PC-9 (cell line): ENCODE measurements at regions not wholly inside any gene's neighbourhood (a gene's known extent, or its start where the extent isn't known, plus 50 kb on each side); places are given as distances from the start of the nearest gene placed in this dataset.

Source experiments
- BruUV-seq: library from RNA; stranded (reverse); fragments of 400-500 nt; replicated peaks from 2 replicates; lab custom pipeline; 2021; lab: Mats Ljungman, UMichigan
- CTCF ChIA-PET: fragments of 300-600 bp; sonication (Branson Sonifier 250); formaldehyde crosslinking; loops from one replicate; lab custom pipeline; 2022; ENCODE audit warnings: antibody characterized with exemption; lab: Charles Lee
- POLR2A ChIA-PET: fragments of 300-600 bp; sonication (Branson Sonifier 250); formaldehyde crosslinking; loops from one replicate; lab custom pipeline; 2022; ENCODE audit warnings: antibody characterized with exemption; ENCODE audit not compliant: unreplicated experiment; lab: Charles Lee
- DNase-seq, 2 experiments: peaks; one replicate each; pipeline versions ENCODE4 v3.0.0 to v3.0.0-alpha.2; 2015 to 2022; ENCODE audit warnings: mixed read lengths in 1 of 2
- H2AFZ ChIP-seq: fragments of 200-600 bp; sonication (generic); 2 replicates; pipeline ENCODE4 v1.8.1; 2017; ENCODE audit warnings: antibody characterized with exemption
- H3F3A ChIP-seq: fragments of 200-600 bp; sonication (generic); 2 replicates; pipeline ENCODE4 v1.8.1; 2017; ENCODE audit warnings: antibody characterized with exemption, mild to moderate bottlenecking, low read depth; ENCODE audit not compliant: insufficient read depth
- H3K27ac ChIP-seq: fragments of 200-600 bp; sonication (generic); 2 replicates; pipeline ENCODE4 v1.6.1; 2016; ENCODE audit warnings: mixed run types
- H3K27me3 ChIP-seq: fragments of 200-600 bp; sonication (generic); 2 replicates; pipeline ENCODE4 v1.6.1; 2016; ENCODE audit warnings: low read depth, mixed run types; ENCODE audit not compliant: insufficient read depth
- H3K36me3 ChIP-seq: fragments of 200-600 bp; sonication (generic); 2 replicates; pipeline ENCODE4 v1.6.1; 2016; ENCODE audit warnings: low read depth, mixed run types
- H3K4me1 ChIP-seq: fragments of 200-600 bp; sonication (generic); replicated peaks from 2 replicates; pipeline ENCODE4 v1.6.1; 2016; ENCODE audit warnings: mixed run types; ENCODE audit not compliant: insufficient read depth
- H3K4me2 ChIP-seq: fragments of 200-600 bp; sonication (generic); 2 replicates; pipeline ENCODE4 v1.6.1; 2017; ENCODE audit warnings: mixed run types
- H3K4me3 ChIP-seq: fragments of 200-600 bp; sonication (generic); 2 replicates; pipeline ENCODE4 v1.6.1; 2016; ENCODE audit warnings: mixed run types
- H3K79me2 ChIP-seq: fragments of 200-600 bp; sonication (generic); 2 replicates; pipeline ENCODE4 v1.6.1; 2017; ENCODE audit warnings: low read depth, mixed run types
- H3K9me2 ChIP-seq: fragments of 200-600 bp; sonication (generic); 2 replicates; pipeline ENCODE4 v1.8.1; 2017; ENCODE audit warnings: mild to moderate bottlenecking; ENCODE audit not compliant: insufficient read depth
- H3K9me3 ChIP-seq: fragments of 200-600 bp; sonication (generic); 2 replicates; pipeline ENCODE4 v1.8.1; 2016; ENCODE audit warnings: low read depth; ENCODE audit not compliant: insufficient read depth
- H4K20me1 ChIP-seq: fragments of 200-600 bp; sonication (generic); 2 replicates; pipeline ENCODE4 v1.8.1; 2017; ENCODE audit not compliant: insufficient read depth
- EZH2 ChIP-seq: fragments of 200-600 bp; sonication (generic); IDR thresholded peaks from 2 replicates; pipeline ENCODE4 v1.8.0; 2017; ENCODE audit warnings: antibody characterized with exemption, low read depth
- intact Hi-C: fragments of 100-400 bp; cut with micrococcal nuclease; formaldehyde crosslinking; loops from one replicate; pipeline ENCODE4 v1.10.0; 2022; ENCODE audit not compliant: unreplicated experiment
- TF ChIP-seq, protein P1 (sequence below): fragments of 200-600 bp; sonication (generic); conservative IDR thresholded peaks from 2 replicates; pipeline ENCODE4 v1.6.1; 2017; ENCODE audit warnings: mixed run types, antibody characterized with exemption, mild to moderate bottlenecking, moderate library complexity

DNA sequence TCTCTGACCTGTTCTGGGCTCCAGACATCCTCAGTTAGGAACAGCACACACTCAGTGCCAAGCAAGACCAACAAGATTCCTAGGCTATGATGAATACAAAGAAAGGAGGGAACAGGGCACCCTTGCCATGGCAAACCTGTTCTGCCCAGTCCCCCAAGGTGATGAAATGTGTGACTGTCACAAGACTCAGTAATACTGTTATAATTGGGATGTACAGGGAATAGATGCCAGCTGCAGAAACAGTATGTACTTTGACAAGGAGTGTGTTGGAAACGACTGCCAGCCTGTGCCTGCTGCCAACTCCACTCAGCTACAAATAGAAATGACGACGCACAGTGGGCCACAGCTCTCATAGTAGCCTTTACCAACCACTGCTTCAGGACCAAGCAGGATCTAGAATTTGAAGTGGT, 453.0 kb downstream of the EFNA5 start:
- Histone ChIP-seq H2AFZ (peak overlapping the region; percentile 64; the same call in 1 of the 2 replicates), H3K9me2 (0 out of 2 replicates have a peak, but pooled peaks cover 2% of the 10 kb centered on the region), H3K27me3 (no peaks in the 10 kb centered on the region), H3K79me2 (no peaks in the 10 kb centered on the region), H3F3A (peaks cover 32% of the 10 kb centered on the region), H3K9me3 (no peaks in the 10 kb centered on the region), H3K4me2 (peak overlapping the region; percentile 91), H3K4me1 (peaks cover 53% of the 10 kb centered on the region), H3K4me3 (peak overlapping the region; percentile 45; the same call in 1 of the 2 replicates), H3K27ac (peak overlapping the region; percentile 96), H4K20me1 (no peaks in the 10 kb centered on the region), H3K36me3 (no peaks in the 10 kb centered on the region)
- ChIA-PET CTCF (no interaction called here), POLR2A (interaction anchor here (0.5 to 0.6 kb wide), 2 partner anchors 354 to 452 kb away, joined by 3 to 15 read pairs; no protein-coding TSS in a partner anchor)
- intact Hi-C loops: loop anchor here (1.0 to 5.0 kb wide), 8 partner anchors 85 to 820 kb away; no protein-coding TSS in a partner anchor
- peak; percentile 76 to 96 for DNase-seq
- BruUV-seq: no TSS peak
- TF ChIP-seq, protein P1, sequence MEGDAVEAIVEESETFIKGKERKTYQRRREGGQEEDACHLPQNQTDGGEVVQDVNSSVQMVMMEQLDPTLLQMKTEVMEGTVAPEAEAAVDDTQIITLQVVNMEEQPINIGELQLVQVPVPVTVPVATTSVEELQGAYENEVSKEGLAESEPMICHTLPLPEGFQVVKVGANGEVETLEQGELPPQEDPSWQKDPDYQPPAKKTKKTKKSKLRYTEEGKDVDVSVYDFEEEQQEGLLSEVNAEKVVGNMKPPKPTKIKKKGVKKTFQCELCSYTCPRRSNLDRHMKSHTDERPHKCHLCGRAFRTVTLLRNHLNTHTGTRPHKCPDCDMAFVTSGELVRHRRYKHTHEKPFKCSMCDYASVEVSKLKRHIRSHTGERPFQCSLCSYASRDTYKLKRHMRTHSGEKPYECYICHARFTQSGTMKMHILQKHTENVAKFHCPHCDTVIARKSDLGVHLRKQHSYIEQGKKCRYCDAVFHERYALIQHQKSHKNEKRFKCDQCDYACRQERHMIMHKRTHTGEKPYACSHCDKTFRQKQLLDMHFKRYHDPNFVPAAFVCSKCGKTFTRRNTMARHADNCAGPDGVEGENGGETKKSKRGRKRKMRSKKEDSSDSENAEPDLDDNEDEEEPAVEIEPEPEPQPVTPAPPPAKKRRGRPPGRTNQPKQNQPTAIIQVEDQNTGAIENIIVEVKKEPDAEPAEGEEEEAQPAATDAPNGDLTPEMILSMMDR: no peak

DNA sequence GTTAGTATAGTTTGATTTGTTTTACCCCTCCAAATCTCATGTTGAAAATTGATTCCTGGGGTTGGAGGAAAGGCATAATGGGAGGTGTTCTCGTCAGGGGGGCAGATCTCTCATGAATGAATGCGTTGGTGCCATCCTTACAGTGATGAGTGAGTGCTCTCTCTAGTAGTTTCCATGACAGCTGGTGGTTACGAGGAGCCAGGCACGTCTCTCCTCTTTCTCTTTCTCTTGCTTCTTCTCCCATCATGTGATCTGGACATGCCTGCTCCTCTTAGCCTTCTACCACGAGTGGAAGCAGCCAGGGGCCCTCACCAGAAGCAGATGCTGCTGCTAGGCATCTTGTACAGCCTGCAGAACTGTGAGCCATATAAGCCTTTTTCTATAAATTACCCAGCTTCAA, 454.1 kb downstream of the EFNA5 start:
- intact Hi-C loops: loop anchor here (2.0 to 5.0 kb wide), 6 partner anchors 84 to 819 kb away; no protein-coding TSS in a partner anchor
- H3K4me3 ChIP-seq: no peak overlapping the region; the same call in 1 of the 2 replicates
- peaks cover 53% of the 10 kb centered on the region for H3K4me1 ChIP-seq

DNA sequence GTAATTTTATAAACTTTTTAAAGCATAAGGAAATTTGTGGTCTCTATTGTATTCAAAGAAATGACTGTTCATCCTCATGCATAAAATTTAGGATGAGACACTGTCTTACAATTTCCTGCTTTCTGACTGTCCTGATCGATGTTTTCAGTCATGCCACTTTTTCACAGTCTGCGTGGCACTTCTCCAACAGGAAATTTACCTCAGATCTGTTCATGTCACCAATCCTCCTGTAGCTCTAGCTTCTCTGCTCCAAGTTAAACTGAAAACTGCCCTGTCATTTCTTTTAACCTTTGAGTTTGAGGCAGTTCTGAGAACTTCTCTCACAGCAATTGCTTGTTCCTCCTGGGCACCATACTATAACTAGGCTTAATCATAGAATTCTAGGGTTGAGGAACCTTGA, 455.1 kb downstream of the EFNA5 start:
- H3K4me2 ChIP-seq: peak overlapping the region; percentile 91; the same call in 1 of the 2 replicates
- no peak overlapping the region for H3K4me3 ChIP-seq
- H3F3A ChIP-seq: peaks cover 32% of the 10 kb centered on the region
- H3K27ac ChIP-seq: peak overlapping the region; percentile 96
- POLR2A ChIA-PET: no interaction called here
- TF ChIP-seq, protein P1: no peak
- TF ChIP-seq EZH2: no peak
- DNase-seq: peak in 1 of 2 experiments; percentile 9
- no peaks in the 10 kb centered on the region for H3K79me2 ChIP-seq
- no peaks in the 10 kb centered on the region for H3K27me3 ChIP-seq
- no TSS peak for BruUV-seq
- intact Hi-C loops: loop anchor here (2.0 to 5.0 kb wide), 6 partner anchors 83 to 818 kb away; no protein-coding TSS in a partner anchor
- H3K36me3 ChIP-seq: no peaks in the 10 kb centered on the region
- no peaks in the 10 kb centered on the region; the same call in 1 of the 2 replicates for H3K9me2 ChIP-seq
- no peaks in the 10 kb centered on the region for H4K20me1 ChIP-seq
- peaks cover 53% of the 10 kb centered on the region for H3K4me1 ChIP-seq
- CTCF ChIA-PET: no interaction called here
- no peaks in the 10 kb centered on the region for H3K9me3 ChIP-seq
- peak overlapping the region; percentile 73 for H2AFZ ChIP-seq

More for the DNA sequence above, 454.1 kb downstream of the EFNA5 start:
- Histone ChIP-seq H3K27ac (peak overlapping the region; percentile 96), H2AFZ (0 out of 2 replicates have a peak overlapping the region, but pooled peaks have one; percentile 64), H3K27me3 (no peaks in the 10 kb centered on the region), H3K9me2 (no peaks in the 10 kb centered on the region; the same call in 1 of the 2 replicates), H3K9me3 (no peaks in the 10 kb centered on the region), H4K20me1 (no peaks in the 10 kb centered on the region), H3K36me3 (no peaks in the 10 kb centered on the region), H3K79me2 (no peaks in the 10 kb centered on the region), H3F3A (peaks cover 32% of the 10 kb centered on the region), H3K4me2 (peak overlapping the region; percentile 91)
- TF ChIP-seq, protein P1: no peak
- TF ChIP-seq EZH2: no peak
- no TSS peak for BruUV-seq
- ChIA-PET POLR2A (no interaction called here), CTCF (no interaction called here)
- DNase-seq: no peak
